DMS53 treated with DMSO at 0.1 percent for 48 hours (cell line): ENCODE measurements at regions not wholly inside any gene's neighbourhood (a gene's known extent, or its start where the extent isn't known, plus 50 kb on each side); places are given as distances from the start of the nearest gene placed in this dataset.

ENCODE experiments used
- DNase-seq: peaks from one replicate; lab custom pipeline; 2025; ENCODE audit not compliant: unreplicated experiment; lab: John Stamatoyannopoulos, UW

DNA sequence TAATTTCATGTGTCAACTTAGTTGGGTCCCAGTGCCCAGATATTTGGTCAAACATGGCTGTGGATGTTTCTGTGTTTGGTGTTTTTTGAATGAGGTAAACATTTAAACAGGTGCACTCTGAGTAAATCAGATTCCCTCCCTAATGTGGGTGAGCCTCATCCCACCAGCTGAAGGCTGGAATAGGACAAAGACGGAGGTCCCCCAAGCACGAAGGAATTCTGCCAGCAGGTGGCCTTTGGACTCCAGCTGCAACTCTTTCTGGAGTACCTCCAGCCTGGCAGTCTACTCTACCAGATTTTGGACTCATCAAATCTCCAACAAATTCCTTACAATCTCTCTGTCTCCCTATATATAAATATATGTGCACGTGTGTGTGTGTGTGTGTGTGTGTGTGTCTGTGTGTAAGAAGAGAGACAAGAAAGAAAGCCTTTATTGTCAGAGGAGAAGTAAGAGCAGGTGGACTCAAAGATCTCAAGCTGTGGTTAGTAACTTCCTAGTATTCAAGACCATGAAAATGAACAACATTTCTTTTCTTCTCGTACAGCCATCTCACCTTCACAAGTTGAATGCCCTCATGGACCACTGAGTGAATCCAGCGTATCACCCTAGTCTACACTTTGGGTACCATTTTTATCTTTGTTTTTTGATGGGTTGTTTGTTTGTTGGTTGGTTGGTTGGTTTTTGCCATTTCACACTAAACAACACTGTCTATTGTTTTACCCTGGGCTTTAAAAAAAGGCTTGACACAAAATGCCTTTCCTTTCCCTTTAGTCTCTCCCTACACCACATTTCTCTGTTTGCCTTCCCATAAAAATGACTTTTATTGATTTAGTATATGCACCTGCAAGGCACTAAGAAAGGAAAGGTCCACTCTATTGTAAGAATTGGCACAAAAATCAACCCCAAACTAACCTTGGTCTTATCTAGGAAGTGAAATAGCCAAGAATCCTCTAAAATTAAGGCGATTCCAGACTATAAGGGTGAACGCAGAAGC lies 118.7 kb downstream of the TENT4A start:
- DNase-seq, result no peak

DNA sequence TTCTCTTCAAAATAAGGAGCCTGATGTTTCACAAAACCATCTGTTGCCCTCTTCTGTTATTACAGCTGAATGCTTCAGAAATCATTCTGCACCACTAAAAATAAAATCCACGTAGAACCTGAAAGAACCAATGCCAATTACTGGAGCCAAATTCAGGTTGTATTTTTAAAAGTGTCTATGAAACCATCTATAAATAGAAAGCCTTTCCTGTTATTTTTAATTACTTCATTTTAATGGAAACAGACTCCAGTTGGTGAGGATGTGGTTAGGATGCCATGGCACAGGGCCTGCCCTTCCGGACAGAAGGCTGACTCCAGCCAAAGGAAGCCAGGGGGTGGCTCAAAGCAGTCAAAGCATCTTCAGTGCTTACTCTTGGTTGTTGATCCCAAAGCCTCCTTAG lies 119.8 kb downstream of the TENT4A start:
- no peak for DNase-seq

DNA sequence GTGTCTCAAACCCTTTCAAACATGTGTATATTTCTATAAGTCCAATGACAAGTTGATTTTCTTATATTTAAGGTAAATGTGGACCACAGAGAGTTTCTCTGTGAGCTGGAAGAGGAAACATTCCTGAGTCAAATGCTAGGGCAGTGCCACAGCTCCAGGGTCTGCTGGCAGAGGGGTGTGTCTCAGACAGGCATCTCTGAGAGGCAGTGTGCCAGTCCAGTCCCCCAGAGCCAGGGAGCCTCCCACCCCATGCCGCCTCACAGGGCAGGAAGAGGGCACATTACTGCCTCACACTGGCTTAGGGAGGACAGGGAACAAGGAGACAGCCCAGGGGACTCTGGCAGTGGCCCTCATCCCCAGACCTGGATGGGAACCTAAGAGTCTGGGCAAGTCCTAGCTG lies 120.2 kb downstream of the TENT4A start:
- DNase-seq, result no peak

DNA sequence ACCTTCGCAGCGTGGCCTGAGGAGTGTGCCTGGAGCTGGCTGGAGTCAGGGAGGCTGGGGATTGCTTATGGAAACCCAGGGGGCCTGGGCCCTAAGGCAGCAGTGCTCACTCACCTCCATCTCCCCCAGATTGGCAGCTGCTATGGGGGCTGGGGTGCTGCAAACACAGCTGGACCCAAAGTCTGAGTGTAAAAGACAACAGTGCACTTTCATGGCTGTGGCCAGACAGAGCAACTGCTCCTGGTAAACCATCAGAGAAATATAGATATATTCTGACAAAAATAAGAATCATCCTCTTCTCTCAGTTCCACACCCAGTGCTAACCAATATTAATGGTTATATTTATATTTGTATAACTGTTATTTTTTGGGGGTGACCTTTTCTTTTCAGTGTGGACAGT lies 123.9 kb downstream of the TENT4A start:
- no peak for DNase-seq

DNA sequence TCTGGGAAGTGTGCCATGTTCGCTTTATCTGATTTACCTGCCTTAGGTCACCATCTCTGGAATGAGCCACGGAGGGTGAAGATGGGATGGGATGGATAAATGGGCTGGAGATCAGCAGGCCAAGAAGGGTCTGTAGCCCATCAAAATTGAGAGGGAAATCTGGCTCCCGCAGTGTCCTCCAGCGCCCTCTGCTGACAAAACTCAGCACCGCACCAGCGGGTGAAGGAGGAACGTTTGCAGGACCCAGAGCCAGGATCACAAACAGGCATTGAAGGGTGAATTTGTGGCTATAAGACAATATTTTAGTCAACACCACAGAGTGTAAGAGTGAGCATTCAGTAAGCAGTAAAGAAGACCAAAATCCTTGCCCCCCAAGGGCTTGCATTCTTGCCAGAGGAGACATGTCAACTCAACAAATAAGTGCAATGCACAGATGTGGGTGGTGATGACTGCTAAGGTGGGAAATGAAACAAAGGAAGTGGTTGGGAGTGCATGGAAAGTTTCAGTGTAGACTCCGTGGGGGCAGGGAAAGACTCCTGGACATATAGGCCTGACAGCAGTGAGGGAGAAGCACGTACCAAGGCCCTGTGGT lies 124.4 kb downstream of the TENT4A start:
- no peak for DNase-seq

DNA sequence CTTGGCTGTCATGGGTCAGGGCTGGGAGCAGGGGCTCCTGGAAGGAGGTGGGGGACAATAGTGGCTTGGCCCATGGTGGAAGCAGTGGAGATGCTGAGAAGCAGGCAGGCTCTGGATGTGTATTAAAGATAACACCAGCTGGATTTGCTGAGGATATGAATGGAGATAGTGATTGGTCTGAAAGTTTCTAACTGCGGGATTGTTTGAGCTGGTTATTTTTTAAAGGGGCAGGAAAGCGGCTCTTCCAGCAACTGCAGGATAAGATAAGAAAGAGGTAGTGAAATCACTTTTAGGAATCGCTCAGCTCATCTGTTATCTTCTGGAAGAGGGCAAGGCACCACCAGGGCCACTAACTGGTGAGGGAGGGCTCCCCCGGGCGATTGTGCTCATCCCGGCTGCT lies 125.5 kb downstream of the TENT4A start:
- DNase-seq, result no peak

DNA sequence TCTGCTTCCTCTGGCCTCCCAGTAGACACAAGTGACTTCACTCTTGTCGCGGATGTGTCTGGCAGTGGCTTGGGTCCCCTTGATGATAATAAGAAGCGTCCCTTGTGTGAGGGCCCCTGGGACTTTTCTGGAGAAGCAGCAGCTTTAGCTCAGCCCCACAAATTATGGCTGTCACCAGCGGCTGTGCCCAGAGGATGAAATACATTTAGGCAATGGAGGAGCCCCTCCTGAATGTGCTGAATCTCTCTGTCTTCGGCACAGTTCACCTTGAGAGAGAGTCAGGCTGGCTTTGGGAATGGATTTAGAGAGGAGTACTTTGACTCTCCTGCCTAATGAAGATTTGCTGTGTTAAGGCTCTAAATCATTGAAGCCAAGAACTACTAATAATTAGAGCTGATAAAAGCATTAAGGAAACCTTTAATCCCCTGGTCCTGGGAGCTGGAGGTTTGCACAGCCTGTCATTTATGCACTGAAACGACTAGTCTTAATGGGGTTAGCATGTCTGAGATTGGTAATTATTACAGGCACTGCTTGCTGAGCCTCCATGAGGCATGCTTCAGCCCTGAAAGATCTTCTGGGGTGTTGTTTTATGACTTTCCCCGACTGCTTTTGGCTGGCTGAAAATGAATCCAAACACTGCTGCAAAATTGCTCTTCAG lies 127.0 kb downstream of the TENT4A start:
- no peak for DNase-seq

DNA sequence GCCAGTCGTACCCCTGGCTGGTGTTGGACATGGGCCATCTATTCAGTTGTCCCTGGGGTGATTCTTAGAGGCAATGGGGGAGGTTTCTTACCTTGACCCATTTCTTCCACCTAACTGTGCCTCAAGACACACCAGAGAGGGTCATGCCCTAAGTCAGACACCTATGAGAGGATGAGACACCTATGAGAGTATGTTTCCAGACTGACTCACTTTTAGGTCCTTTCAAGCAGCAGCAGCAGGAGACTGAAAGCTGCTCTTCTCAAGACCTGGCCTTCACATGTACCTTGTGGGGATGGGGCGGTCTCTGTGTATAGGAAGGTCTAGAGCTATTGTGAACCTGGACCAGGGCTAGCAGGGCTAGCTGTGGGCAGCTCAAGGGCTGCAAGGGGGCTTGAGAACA lies 130.1 kb downstream of the TENT4A start:
- DNase-seq, result no peak

DNA sequence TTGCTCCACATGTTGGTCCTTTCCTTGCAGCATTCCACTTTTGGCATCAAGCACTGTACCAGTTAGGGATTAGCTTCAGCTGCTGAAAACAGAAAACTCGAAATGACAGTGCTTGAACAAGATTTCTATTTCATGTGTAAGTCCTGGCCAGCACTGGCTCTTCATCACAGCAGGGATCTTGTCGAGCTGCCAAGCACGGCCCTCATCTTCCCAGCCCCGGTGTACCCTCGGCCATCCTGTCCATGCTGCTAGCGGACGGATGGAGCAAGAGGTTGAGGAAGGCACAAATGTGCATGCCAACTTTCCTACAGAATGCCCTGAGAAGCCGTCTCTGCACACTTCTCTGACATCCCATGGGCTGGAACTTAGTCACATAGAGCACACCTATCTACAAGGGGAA lies 130.6 kb downstream of the TENT4A start:
- DNase-seq, result no peak

DNA sequence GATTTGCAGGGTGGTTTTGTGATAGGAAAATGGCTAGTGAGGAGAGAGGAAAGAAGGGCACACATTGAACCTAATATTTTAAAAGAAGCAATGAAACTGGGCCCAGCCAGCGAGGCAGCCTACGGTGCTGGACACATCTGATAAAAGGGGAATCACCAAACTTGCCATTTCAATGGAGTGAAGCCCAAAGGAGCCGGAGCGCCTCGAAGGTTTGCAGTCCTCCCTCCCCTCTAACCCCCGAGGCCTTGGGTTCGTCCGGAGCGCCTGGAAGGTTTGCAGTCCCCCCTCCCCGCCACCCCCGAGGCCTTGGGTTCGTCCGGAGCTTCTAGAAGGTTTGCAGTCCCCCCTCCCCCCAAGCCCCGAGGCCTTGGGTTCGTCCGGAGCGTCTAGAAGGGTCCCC lies 132.6 kb downstream of the TENT4A start:
- no peak for DNase-seq

DNA sequence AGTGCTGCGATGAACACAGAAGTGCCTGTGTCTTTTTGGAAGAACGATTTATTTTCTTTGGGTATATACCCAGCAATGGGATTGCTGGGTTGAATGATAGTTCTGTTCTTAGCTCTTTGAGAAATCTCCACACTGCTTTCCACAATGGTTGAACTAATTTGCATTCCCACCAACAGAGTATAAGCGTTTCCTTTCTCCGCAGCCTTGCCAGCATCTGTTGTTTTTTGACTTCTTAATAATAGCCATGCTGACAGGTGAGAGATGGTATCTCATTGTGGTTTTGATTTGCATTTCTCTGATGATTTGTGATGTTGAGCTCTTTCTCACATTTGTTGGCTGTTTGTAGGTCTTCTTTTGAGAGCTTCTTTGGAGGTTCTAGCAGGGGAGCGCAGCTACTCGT lies 134.6 kb downstream of the TENT4A start:
- DNase-seq, result no peak

DNA sequence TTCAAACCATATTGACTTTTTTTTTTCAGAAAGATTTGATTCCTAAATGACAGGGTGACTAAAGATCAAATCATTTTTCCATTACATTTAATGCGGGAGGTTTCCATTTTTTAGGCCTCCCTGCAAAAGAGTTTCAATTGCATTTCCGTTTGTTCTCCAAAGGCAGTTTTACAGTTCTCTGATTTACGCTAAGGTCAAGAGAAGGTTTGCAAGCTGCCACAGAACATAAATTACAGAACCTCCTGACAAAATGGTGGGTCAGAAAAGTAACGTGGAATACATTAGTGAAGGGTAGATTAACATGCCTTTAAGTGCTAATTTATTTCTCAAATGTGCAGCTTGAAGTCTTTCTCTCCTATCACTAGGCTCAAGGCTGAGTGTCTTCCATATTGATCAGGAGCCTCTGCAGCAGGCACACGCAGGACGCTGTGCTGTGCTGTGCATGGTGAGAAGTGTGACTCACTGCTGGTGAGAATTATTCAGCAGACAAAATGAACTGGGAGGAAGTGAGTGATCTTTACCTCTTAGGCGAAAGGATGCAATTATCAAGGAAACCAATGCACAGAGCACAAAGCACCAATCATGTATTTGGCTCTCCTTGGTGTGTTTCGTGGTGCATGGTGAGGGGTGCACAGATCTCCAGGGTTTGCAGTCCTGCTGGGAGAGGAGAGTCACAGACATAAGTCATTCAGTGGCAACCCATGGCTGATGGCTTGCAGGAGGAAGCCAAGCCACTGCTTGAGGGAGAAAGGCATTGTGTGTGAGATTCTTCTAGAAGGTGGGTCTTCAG lies 136.3 kb downstream of the TENT4A start:
- no peak for DNase-seq

DNA sequence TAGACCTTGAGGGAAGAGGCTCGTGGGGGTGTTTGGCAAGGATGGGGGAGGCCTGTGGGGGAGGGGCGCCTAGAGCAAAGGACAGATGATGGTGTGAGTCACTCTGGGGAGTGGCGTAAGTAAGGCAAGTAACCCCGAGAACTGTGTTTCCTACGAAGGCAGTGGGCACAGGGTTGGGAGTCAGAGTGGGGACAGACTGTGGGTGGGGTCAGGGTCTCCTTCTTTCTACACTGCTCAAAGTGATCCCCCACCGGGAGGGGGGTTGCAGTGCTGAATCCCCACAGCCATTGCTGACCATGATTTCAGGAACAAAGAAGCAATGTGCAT lies 136.8 kb downstream of the TENT4A start:
- DNase-seq, result no peak

DNA sequence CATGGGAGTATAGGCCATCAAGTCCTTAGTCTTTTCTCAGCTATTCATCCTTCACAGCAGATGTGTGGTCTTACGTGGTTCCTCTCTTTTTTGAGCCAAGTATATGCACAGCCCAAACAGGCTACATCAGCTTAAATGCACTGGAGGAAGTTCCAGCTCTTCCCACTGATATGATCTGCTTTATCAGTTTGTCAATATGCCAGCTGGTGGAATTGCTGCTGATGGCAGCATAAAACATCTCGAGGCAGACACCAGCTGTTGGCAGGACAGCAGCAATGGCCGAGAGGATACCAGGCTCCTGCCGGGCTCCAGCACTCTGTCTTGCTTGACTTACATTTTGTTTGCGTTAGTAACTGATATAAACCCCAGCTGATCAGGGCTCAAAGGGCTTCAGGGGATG lies 143.4 kb downstream of the TENT4A start:
- DNase-seq, result peak; percentile 5

DNA sequence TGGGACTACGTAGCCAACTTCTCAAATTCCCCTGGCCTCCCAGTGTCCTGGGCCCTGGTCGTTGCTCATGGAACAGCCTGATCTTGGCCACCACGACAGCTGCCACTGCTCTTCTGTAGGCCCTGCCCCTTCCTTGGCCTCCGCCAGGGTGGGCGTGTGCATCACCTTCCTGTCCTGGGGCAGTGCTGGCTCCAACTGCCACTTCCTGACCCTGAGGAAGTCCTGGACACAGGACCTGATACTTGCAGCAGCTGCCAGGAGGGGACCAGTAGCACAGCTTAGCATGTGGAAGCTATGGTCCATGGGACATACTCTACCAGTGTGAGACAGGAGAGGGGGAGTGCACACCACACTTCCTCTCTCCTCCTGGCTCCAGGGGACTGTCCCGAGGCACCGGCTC lies 145.2 kb downstream of the TENT4A start:
- no peak for DNase-seq

DNA sequence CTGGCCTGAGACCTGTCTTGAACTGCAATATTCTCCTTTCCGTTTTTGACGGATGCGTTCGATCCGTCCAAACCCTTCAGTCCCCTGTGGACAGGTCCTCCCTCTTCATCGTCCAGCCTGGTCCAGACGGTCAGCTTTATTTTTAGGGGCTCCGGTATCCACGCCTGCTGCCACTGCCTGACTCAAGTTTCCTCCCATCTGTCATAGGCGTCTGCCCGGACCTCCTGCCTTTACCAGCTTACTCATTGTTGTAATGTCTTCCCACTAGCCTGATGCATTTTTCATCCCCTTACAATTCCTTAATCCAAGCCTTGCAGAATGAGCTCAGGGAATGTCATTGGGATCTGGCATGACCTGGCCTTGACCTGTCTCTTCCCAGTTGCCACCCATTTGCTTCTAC lies 145.8 kb downstream of the TENT4A start:
- DNase-seq, result no peak

DNA sequence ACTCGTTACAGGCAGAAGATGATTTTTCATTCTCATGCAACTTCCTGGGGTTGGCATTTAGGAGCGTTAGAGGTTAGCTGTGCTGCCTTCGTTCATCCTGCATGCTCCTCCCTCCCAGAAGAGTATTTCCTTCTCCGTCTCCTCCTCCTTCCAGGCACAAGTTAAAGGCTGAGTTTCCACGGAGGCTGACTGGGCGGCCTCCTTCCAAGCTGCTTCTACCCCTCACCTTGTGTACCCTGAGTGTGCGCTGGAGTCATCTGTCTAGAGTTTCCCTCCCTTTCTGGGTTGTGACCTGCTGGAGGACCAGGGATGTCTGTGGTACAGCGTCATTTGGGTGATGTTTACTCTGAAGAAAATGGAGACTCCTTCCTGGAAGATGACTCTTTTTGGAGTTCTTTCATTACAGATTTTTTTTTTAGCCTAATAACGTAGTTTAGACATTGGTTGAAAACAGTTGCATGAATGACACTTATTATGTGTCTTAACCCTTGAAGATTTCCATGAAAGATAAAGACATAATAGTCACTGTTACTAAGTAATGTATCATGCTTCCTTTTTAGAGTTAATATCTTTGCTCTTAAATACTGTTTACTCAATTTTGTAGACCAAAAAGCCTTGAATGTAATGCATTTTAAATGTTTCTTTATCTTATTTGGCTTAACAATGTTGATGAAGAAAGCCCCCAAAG lies 146.9 kb downstream of the TENT4A start:
- DNase-seq, result no peak

DNA sequence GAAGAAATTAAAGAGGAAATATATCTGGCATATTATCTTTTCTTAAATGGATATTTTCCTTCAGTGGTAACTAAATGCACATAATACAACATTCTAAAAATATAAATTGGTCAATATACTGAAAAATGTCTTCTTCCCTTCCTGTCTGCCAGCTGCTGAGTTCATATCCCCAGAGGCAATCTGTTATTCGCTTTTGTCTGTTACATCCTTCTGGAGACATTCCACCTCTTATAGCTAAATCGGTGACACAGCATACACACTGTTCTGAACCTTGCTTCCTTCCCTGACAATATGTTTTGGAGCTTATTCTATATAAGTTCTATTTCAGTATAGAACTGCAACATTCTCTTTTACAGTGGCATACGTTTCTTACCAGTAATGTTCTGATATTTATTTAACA lies 147.8 kb downstream of the TENT4A start:
- DNase-seq, result no peak

DNA sequence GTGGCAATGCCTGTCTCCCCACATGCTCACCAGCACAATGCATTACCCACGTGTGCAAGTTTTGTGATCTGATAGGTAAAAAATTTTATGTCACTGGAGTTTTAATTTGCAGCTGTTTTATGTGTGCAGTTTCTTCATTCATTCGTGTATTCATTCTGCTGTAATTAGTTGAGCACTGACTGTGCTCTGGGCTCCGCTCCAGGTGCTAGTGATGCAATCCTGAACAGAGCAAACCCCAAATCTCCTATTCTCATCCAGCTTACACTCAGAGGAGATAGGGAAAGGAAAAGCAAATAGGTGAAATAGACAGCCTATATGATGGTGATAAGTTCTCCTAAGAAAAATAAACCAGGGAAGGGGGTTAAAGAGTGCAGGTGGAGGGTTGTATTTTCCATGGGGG lies 148.4 kb downstream of the TENT4A start:
- DNase-seq, result no peak

DNA sequence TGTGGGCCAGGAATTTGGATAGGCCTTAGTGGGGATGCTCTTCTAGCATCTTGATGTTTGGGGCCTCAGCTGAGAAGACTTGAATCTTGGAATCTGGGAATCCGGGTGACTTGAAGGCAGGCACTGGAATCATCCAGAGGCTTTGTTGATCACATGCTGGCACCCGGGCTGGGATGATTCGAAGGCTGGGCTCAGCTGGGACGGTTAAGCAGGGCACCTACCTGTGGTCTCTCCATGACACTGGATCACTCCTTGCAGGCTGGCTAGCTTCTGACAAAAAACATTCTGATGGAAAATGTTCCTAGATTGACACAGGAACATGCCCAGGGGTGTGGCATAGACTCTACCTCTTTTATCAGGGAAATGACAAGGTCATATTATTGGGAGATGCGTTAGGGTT lies 149.1 kb downstream of the TENT4A start:
- DNase-seq, result no peak

DNA sequence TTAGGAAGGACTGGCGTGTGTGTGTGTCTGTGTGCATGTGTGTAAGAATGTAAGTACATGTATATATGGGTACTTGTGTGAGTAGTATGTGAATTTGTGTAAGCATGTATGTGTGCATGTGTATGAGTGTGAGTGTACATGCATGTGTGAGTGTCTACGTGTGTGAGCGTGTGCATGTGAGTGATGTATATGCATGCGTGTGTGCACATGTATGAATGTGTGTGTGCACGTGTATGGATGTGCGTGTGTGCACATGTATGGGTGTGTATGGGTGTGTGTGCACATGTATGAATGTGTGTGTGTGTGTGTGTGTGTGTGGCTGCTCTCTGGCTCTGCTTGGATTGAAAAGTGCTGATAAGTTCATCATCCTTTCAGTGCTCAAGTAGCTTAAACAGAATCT lies 154.5 kb downstream of the TENT4A start:
- DNase-seq, result no peak
